NCI-H345 treated with DMSO at 0.1 percent for 48 hours (cell line): ENCODE measurements at regions not wholly inside any gene's neighbourhood (a gene's known extent, or its start where the extent isn't known, plus 50 kb on each side); places are given as distances from the start of the nearest gene placed in this dataset.
"Not testable (repeated sequence)": the region's sequence is repeated elsewhere in the genome, so short reads cannot be mapped to it uniquely, and the experiment has no call there.

Source experiments
- DNase-seq: peaks from one replicate; lab custom pipeline; 2025; ENCODE audit not compliant: unreplicated experiment; lab: John Stamatoyannopoulos, UW

GRCh38 chr18:78792094-78792493 lies 187.5 kb upstream of the SALL3 start:
- DNase-seq: no peak

- no peak for DNase-seq
Observed at GRCh38 chr18:78792736-78793135, 186.9 kb upstream of the SALL3 start.

- no peak for DNase-seq
Observed at GRCh38 chr18:78793313-78794070, 186.1 kb upstream of the SALL3 start.

- DNase-seq: no peak
Observed at GRCh38 chr18:78794071-78794430, 185.6 kb upstream of the SALL3 start.

- no peak for DNase-seq
Observed at GRCh38 chr18:78796693-78797455, 182.7 kb upstream of the SALL3 start.

GRCh38 chr18:78797499-78797898 lies 182.1 kb upstream of the SALL3 start:
- DNase-seq: no peak

GRCh38 chr18:78798402-78799175 lies 181.0 kb upstream of the SALL3 start:
- no peak for DNase-seq

- DNase-seq: no peak
Observed at GRCh38 chr18:78799382-78800089, 180.1 kb upstream of the SALL3 start.

- not testable (repeated sequence) for DNase-seq
Observed at GRCh38 chr18:78800102-78800851, 179.3 kb upstream of the SALL3 start.

- no peak for DNase-seq
Observed at GRCh38 chr18:78801011-78801410, 178.6 kb upstream of the SALL3 start.

GRCh38 chr18:78803104-78803503 lies 176.5 kb upstream of the SALL3 start:
- no peak for DNase-seq

- no peak for DNase-seq
Observed at GRCh38 chr18:78804206-78805030, 175.2 kb upstream of the SALL3 start.

GRCh38 chr18:78805840-78806239 lies 173.8 kb upstream of the SALL3 start:
- DNase-seq: no peak

- DNase-seq: no peak
Observed at GRCh38 chr18:78807668-78808067, 171.9 kb upstream of the SALL3 start.

GRCh38 chr18:78809845-78810244 lies 169.8 kb upstream of the SALL3 start:
- DNase-seq: no peak

- DNase-seq: no peak
Observed at GRCh38 chr18:78810706-78811105, 168.9 kb upstream of the SALL3 start.

GRCh38 chr18:78812067-78812466 lies 167.6 kb upstream of the SALL3 start:
- DNase-seq: no peak

- DNase-seq: no peak
Observed at GRCh38 chr18:78813156-78813555, 166.5 kb upstream of the SALL3 start.

GRCh38 chr18:78813936-78814710 lies 165.5 kb upstream of the SALL3 start:
- DNase-seq: peak; percentile 55
